Ovary (tissue), 3 donors: ENCODE measurements at regions not wholly inside any gene's neighbourhood (a gene's known extent, or its start where the extent isn't known, plus 50 kb on each side); places are given as distances from the start of the nearest gene placed in this dataset.

Source experiments
- EP300 ChIP-seq: sonication (generic); formaldehyde crosslinking; IDR thresholded peaks from one replicate; pipeline ENCODE4 v1.6.1; 2017; ENCODE audit warnings: antibody characterized with exemption
- TF ChIP-seq, protein P1 (sequence below), 3 donors: fragments of 450-650 bp in 2 of 3; fragments of 200-600 bp in 1 of 3; IDR thresholded peaks; one replicate each; pipeline versions ENCODE4 v1.5.1 to v1.8.0; 2016 to 2022; ENCODE audit warnings: antibody characterized with exemption in 3 of 3, mild to moderate bottlenecking in 1 of 3
- donor health status: DM: no; HTN: no; CAD: no.

DNA sequence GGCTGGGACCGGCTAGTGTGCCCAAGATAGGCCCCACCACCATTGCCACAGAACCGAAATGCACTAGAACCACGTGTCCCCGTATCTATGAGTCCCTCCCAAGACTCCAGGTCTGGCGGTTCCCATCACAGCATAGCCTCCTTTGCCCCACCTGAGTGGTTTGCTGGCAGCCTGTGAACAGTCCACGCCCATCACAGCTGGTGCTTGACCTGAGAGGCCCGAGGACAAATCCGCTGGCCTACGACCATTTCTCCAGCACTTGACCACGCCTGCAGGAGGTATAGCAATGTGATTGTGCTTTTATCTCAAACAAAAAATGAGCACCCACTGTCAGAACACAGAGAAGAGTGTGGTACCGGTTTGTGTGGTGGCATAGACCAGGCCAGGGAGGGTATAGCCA is 736.7 kb upstream of the GBE1 start:
- TF ChIP-seq, protein P1, sequence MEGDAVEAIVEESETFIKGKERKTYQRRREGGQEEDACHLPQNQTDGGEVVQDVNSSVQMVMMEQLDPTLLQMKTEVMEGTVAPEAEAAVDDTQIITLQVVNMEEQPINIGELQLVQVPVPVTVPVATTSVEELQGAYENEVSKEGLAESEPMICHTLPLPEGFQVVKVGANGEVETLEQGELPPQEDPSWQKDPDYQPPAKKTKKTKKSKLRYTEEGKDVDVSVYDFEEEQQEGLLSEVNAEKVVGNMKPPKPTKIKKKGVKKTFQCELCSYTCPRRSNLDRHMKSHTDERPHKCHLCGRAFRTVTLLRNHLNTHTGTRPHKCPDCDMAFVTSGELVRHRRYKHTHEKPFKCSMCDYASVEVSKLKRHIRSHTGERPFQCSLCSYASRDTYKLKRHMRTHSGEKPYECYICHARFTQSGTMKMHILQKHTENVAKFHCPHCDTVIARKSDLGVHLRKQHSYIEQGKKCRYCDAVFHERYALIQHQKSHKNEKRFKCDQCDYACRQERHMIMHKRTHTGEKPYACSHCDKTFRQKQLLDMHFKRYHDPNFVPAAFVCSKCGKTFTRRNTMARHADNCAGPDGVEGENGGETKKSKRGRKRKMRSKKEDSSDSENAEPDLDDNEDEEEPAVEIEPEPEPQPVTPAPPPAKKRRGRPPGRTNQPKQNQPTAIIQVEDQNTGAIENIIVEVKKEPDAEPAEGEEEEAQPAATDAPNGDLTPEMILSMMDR (IDR thresholded peaks at IDR 0.05): no peak
- TF ChIP-seq EP300: no peak
